Stimulated activated CD8-positive, alpha-beta memory T cell treated with anti-CD3 and anti-CD28 coated beads, Interleukin-15, amount 100 ng/mL, for 1 hour (primary cell): ENCODE measurements at regions not wholly inside any gene's neighbourhood (a gene's known extent, or its start where the extent isn't known, plus 50 kb on each side); places are given as distances from the start of the nearest gene placed in this dataset.

Source experiments
- DNase-seq: peaks from one replicate; pipeline ENCODE4 v3.0.0-alpha.2; 2020; ENCODE audit warnings: low read depth

- DNase-seq = no peak
Observed at GRCh38 chr7:25861601-25862260, 290.3 kb upstream of the NFE2L3 start.

- peak; percentile 16 for DNase-seq
Observed at GRCh38 chr7:25862261-25863004, 289.6 kb upstream of the NFE2L3 start.

GRCh38 chr7:25863005-25863728, 288.8 kb upstream of the NFE2L3 start:
- no peak for DNase-seq

DNA sequence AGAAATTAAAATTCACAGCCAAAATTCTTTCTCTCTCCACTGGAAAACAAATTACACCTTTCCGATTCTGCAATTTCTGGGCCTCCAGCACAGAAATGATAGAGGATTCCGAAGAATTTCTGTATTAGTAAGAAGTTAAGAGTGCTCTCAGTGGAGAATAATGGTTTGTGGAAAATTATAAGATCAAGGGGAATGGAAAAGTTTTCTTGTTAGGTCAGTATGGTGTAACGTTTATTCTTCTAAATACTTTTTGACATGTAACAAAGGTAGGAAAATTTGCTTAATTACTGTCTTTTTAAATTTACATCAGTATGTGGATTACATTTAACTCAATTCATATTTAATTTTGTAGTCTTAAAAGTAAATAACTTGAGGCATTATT, 288.3 kb upstream of the NFE2L3 start:
- DNase-seq = no peak

- DNase-seq = no peak
Observed at GRCh38 chr7:25864511-25864910, 287.5 kb upstream of the NFE2L3 start.

DNA sequence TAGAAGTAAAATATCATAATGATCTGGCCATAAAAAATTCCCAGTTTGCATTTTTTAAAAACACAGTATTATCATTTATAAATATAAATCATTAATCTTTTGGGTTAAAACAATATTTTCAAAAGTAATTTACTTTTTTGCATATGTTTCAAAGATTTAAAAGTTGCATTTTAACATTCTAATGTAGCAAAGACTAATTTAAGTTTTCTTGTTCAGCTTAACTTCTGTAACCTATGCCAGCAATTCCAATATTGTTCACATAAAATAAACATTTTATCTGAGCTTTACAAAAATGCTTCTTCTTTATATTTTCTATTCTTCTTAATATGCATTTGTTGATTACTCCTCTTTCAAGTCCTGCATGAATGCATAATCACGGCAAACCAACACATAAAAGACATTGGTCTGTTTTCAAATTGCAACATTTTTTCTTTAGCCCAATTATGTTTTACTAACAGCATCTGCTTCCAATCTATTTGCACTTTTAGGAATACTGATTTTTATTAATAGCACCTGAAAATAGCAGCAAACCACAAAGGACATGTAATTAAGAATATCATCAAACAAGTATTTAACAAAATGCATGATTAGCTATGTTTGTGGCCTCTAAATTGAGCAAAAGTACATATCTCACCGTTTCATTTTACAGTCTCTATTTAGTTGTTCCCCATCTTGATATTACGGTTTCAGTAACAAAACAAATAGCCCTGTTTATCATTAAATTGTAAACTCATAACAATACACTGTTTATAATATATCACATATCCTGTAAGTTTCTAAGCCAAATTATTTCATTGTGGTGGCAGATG, 286.9 kb upstream of the NFE2L3 start:
- DNase-seq = no peak

- no peak for DNase-seq
Observed at GRCh38 chr7:25868509-25868908, 283.5 kb upstream of the NFE2L3 start.

GRCh38 chr7:25870574-25870973, 281.4 kb upstream of the NFE2L3 start:
- no peak for DNase-seq

- no peak for DNase-seq
Observed at GRCh38 chr7:25876092-25876491, 275.9 kb upstream of the NFE2L3 start.

DNA sequence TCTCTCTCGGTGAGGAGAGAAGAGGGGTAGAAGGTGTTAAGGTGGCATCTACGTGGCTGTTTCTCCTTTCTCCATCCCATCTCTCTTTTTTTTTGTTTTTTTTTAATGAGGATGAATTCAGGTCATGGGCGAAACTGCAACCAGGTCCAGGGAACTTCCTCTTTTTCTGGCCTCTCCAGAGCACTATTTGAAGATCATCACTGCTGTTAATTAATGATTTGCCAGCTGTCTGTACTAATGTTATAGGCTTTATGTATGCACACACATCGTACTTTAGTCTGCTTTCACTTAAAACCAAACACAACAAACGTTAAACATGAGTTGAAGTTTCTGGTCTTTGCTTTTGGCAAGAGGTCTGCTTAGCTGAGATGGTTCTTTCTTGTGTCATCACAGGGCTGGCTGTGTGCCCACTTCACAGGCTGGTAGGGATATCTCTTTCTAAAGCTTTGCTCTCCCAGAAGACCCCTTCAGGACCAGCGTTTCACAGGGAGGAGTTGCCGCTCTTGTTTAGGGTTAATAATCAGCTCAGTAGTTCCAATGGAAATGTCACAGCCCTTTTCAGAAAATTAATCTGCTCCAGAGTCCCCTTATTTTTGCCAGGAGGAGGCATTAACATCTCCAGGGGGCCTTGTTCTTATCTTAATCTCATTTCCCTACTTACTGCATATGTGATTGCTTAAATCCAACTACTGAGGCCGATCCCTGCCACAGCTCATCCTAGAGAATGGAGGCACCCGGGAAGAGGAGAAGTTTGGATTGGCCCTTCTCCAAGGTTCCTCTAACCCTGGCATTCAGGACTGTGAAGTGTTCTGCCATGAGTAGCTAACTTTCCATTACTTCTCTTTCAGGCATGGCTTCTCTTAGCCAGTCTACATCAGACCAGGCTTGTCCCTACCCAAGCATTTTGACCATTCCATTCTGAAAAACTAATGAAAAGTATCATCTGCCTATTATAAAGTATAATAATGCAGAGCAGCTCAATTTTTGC, 273.9 kb upstream of the NFE2L3 start:
- no peak for DNase-seq

DNA sequence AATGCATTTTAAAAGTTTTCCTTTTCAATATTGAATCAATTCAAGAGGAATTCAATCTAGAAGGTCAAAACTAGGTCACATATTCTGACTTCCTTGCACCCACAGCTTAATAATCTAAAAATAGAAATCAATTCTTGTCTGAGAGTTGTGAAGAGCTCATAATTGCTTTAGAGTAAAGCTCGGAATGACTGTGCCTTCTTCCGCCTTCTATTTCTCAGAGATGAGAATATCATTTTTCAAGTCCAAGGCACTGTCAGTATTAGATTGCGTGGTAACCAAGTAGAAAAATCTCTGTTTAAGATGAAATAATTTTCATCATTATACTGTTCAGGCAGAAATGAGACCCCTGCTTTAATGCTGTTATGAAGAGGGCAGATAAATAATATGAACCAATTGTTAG, 272.2 kb upstream of the NFE2L3 start:
- DNase-seq = no peak

DNA sequence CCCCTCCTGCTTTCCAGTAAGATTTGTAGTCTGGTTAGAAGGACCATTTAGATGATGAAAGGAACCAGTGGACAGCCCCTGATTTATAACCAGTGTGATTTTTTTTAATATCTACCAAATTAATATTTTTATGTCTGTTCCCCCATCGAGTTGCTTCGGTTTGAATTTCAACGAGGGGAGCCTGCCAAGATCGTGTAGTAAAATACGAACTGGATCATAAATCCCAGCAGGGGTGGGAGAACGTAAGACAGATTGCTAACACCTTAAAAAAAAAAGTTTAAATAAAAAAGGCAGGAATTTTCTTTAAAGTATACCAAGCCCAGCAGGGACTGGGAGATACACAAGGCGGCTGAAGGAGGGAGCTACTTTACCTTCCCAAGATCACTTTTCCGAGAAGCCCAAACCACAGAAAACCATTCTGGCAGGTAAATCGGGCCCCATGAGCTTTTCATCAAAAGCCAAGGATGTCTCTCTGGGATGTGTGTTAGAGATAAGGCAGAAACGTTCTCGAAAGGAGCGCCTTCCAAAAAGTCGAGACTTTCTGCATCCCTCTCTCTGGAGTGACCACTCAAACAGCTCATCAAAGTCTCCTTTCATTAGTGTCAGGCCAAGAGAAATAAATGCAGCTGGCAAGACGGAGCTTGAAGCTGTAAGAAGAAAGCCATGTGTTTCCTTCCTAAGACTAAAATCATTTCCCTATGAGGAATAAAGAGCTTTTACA, 270.5 kb upstream of the NFE2L3 start:
- DNase-seq = no peak

DNA sequence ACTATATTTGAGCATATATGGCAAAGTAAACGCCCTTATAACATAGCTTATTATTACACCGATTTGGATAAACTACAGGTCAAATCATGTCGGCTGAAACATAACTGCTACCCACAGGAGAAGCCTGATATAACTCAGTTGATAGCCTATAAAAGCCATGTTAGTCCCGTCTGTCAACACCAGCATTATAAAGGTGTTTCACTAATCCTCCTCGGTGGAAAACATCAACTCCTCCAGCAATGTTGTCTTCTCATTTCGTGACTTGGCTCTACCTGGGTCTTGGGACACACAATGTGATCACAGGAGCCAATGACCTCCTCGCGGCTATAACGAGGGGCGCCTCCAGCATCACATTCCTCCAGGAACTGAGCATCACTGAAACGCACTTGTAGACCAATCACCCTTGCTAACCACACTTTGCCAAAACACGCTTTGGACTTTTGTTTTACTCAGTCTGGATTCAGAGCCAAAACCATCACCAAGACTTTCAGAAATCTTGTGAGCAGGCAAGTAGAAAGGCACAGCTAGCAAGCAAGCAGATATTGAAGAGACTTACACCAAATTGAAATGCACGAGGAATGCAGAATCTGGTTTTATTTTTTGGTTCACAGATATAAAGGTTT, 269.7 kb upstream of the NFE2L3 start:
- DNase-seq = no peak

DNA sequence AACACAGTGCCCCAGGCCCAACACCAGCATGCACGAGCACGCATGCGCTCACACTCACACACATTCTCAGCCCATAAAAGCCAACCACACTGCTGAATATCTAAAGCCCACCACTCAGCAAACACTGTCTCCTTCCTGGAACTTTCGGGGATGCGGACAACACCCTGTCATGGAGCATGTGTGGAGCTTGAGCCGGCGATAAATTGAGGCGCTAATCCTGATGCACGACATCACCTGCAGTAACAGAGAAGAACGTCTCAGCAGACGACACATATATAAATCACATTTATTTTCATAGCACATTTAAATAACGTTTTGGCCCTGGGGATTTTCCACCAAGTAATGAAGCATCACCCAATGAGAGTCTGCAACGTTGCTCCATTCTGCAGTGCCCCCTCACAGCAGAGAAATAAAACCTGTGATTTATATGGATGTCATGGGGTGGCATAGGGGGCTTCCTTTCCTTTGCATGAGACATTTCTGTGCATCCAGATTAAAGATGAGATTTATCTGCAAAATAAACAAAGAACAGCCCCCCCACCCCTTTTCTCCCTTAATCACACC, 267.7 kb upstream of the NFE2L3 start:
- DNase-seq = no peak

DNA sequence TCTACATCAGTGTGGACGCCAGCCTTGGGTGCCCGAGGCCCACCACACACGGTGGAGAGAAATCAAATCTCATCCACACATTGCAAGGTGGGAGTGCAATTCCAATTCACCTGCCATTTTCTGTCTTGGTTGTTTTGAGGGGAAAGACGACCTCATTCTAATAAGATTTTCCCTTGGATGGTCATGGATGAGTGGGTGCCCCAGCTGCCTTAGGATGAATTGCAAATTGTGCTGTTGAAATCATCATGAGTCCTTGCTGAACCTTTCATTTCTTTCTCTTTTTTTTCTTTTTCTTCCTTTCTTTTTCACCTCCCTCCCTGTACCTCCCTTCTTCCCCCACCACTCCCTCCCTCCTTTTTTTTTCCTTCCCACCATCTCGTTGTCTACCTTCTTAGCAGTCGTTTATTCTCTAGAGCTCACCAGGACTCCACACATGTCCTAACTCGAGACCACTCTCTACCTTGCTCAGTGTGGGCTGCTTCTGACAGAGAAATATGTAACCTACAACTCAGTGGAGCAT, 266.9 kb upstream of the NFE2L3 start:
- DNase-seq = no peak

DNA sequence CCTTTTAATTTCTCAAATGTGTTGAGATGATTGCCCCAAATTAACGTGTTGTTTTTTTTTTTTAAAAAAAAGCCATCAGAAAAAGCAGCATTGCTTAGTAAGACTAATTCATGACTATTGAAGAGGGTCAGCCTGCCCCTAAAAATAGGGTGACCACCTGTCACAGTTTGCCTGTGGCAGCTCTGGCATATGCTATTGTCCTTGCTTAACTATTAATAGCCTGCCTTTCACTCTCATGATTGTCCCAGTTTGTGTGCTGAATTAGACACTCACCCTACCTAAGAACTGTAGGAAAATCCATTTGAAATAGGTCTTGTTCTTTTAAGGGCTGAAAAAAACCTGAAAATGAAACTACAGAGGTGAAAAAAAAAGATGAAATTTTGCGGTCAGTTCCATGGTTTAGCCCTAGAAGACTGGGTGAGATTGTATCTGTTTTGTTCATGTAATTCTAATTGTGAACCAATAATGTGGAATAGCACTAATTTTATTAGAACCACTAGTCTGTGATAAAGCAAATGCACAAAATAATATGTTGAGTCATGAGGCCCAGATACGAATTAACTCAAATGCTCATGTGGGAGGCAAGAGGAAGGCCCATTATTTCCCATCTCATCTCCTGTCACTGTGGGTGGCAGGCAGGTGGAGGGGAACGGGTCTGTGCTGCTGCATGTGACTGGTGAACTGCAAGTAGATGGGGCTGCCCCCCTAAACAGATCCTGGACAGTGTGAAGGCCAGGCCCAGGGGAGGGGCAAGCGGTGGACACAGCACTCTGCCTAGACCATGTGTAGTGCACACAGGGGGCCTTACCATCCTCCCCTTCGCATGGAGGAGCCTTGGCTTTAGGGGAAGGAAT, 265.4 kb upstream of the NFE2L3 start:
- DNase-seq = no peak

- no peak for DNase-seq
Observed at GRCh38 chr7:25887266-25887665, 264.7 kb upstream of the NFE2L3 start.

DNA sequence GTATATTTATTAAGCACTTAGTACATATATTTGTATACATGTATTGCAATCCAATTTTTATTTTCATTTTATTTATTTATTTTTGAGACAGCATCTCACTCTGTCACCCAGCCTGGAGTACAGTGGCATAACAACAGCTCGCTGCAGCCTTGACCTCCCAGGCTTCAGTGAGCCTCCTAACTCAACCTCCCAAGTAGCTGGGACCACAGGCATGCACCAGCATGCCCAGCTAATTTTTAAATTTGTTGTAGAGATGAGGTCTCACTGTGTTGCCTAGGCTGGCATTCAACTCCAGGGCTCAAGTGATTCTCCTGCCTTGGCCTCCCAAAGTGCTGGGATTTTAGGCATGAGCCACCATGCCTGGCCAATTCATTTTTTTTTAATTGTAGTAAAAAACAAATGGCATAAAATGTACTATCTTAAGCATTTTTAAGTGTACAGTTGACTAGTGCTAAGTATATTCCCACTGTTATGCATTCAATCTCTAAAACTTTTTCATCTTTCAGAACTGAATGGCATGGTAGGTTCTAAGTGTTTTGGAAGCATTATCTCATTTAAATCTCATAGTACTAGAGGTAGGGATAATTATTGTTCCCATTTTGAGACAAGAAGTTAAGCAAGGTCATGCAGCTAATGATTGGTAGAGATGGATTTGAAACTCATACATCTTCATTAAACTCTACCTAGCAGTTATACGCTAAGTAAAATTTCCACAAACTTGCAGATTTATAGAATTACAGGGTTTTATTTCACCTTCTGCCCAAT, 264.0 kb upstream of the NFE2L3 start:
- DNase-seq = no peak
